H1 (cell line): ENCODE measurements at regions not wholly inside any gene's neighbourhood (a gene's known extent, or its start where the extent isn't known, plus 50 kb on each side); places are given as distances from the start of the nearest gene placed in this dataset.

ENCODE experiments used
- CTCF ChIA-PET: fragments of 300-600 bp; sonication (Branson Sonifier 250); formaldehyde crosslinking; loops from one replicate; lab custom pipeline; 2021; ENCODE audit not compliant: partially characterized antibody; lab: Charles Lee
- POLR2A ChIA-PET: fragments of 300-600 bp; sonication (Branson Sonifier 250); formaldehyde crosslinking; loops from one replicate; lab custom pipeline; 2021; ENCODE audit warnings: inconsistent platforms; ENCODE audit not compliant: partially characterized antibody; lab: Charles Lee
- DNase-seq, 2 experiments: peaks; one replicate each; pipeline versions ENCODE4 v3.0.0 to v3.0.0-alpha.2; 2010 to 2022; ENCODE audit warnings: low spot score in 2 of 2, low read depth in 1 of 2, mixed read lengths in 1 of 2
- FAIRE-seq: peaks from 2 replicates; lab custom pipeline; 2011; peaks lifted over from hg19 to GRCh38; lab: Jason Lieb, UNC
- H2AFZ ChIP-seq: 2 replicates; pipeline ENCODE4 v1.8.1; 2012; ENCODE audit warnings: low read length, inconsistent platforms
- H2AK5ac ChIP-seq: 2 replicates; pipeline ENCODE4 v1.6.1; 2013; ENCODE audit warnings: low read depth, low read length
- H2BK120ac ChIP-seq: replicated peaks from 2 replicates; pipeline ENCODE3; 2013; ENCODE audit warnings: low read depth, low read length, inconsistent platforms
- H2BK12ac ChIP-seq: 2 replicates; pipeline ENCODE4 v1.6.1; 2013; ENCODE audit warnings: low read depth, low read length
- H2BK15ac ChIP-seq: 2 replicates; pipeline ENCODE4 v1.6.1; 2013; ENCODE audit warnings: low read length
- H2BK20ac ChIP-seq: 2 replicates; pipeline ENCODE4 v1.6.1; 2013; ENCODE audit warnings: low read length
- H2BK5ac ChIP-seq: 2 replicates; pipeline ENCODE4 v1.6.1; 2013; ENCODE audit warnings: low read depth, low read length
- H3K14ac ChIP-seq: 2 replicates; pipeline ENCODE4 v1.6.1; 2013; ENCODE audit warnings: inconsistent platforms; ENCODE audit not compliant: insufficient read length
- H3K18ac ChIP-seq: 2 replicates; pipeline ENCODE4 v1.6.1; 2013; ENCODE audit warnings: low read length; ENCODE audit errors: extremely low read depth
- H3K23ac ChIP-seq: 2 replicates; pipeline ENCODE4 v1.6.1; 2013; ENCODE audit warnings: inconsistent platforms; ENCODE audit not compliant: insufficient read length
- H3K23me2 ChIP-seq: 2 replicates; pipeline ENCODE4 v1.6.1; 2013; ENCODE audit warnings: low read depth, low read length
- H3K27ac ChIP-seq: 2 replicates; pipeline ENCODE4 v1.6.1; 2011; ENCODE audit warnings: low read depth, low read length, inconsistent platforms
- H3K27me3 ChIP-seq, 4 experiments: replicated peaks in 1 of 4; 1 replicate in 1 of 4; 2 replicates in 3 of 4; pipeline versions ENCODE4 v1.6.1 to v1.8.1; 2011 to 2013; ENCODE audit warnings: low read length in 3 of 4, mild to moderate bottlenecking in 3 of 4, inconsistent platforms in 2 of 4, mixed read lengths in 2 of 4, moderate library complexity in 1 of 4; ENCODE audit not compliant: control insufficient read depth in 3 of 4, insufficient read depth in 3 of 4; ENCODE audit errors: extremely low read depth in 1 of 4
- H3K36me3 ChIP-seq, 4 experiments: 2 replicates each; pipeline versions ENCODE4 v1.6.1 to v1.8.1; 2011 to 2013; ENCODE audit warnings: mild to moderate bottlenecking in 4 of 4, low read length in 3 of 4, moderate library complexity in 2 of 4, control low read depth in 1 of 4, inconsistent platforms in 1 of 4; ENCODE audit not compliant: insufficient read depth in 4 of 4, control insufficient read depth in 2 of 4
- H3K4ac ChIP-seq: replicated peaks from 2 replicates; pipeline ENCODE3; 2013; ENCODE audit warnings: low read length, low read depth, mixed read lengths, inconsistent platforms; ENCODE audit not compliant: insufficient read length
- H3K4me1 ChIP-seq, 4 experiments: replicated peaks in 1 of 4; 1 replicate in 1 of 4; 2 replicates in 3 of 4; pipeline versions ENCODE4 v1.6.1 to v1.8.1; 2011 to 2013; ENCODE audit warnings: low read length in 3 of 4, inconsistent platforms in 2 of 4, mixed read lengths in 1 of 4; ENCODE audit not compliant: insufficient read depth in 4 of 4, control insufficient read depth in 3 of 4
- H3K4me2 ChIP-seq, 2 experiments: 2 replicates each; pipeline versions ENCODE4 v1.6.1 to v1.8.1; 2011 to 2013; ENCODE audit warnings: low read depth in 2 of 2, low read length in 2 of 2, control low read depth in 1 of 2, inconsistent platforms in 1 of 2, mild to moderate bottlenecking in 1 of 2; ENCODE audit not compliant: insufficient read depth in 1 of 2
- H3K4me3 ChIP-seq, 4 experiments: fragments of 200-600, 300-600 bp in 1 of 4; sonication (generic), shearing (Covaris generic), sonication (Bioruptor Twin) in 1 of 4; 2 replicates each; pipeline versions ENCODE4 v1.5.1 to v1.8.1; 2011 to 2016; ENCODE audit warnings: low read length in 4 of 4, low read depth in 3 of 4, control low read depth in 2 of 4, inconsistent platforms in 2 of 4, mild to moderate bottlenecking in 2 of 4, mixed read lengths in 1 of 4, moderate library complexity in 1 of 4; ENCODE audit not compliant: insufficient read depth in 2 of 4; ENCODE audit errors: extremely low read depth in 1 of 4
- H3K56ac ChIP-seq: replicated peaks from 2 replicates; pipeline ENCODE3; 2013; ENCODE audit warnings: low read depth, mild to moderate bottlenecking, mixed read lengths, low read length, inconsistent platforms; ENCODE audit not compliant: insufficient read length
- H3K79me1 ChIP-seq: 2 replicates; pipeline ENCODE4 v1.6.1; 2013; ENCODE audit warnings: low read depth, low read length, control low read depth
- H3K79me2 ChIP-seq, 2 experiments: 2 replicates each; pipeline versions ENCODE4 v1.6.1 to v1.8.1; 2012 to 2013; ENCODE audit warnings: low read length in 2 of 2, mild to moderate bottlenecking in 2 of 2, inconsistent platforms in 1 of 2; ENCODE audit not compliant: insufficient read depth in 2 of 2, control insufficient read depth in 1 of 2
- H3K9ac ChIP-seq, 4 experiments: replicated peaks in 1 of 4; 1 replicate in 1 of 4; 2 replicates in 3 of 4; pipeline versions ENCODE4 v1.6.1 to v1.8.1; 2011 to 2013; ENCODE audit warnings: low read depth in 3 of 4, low read length in 3 of 4, control low read depth in 2 of 4, mild to moderate bottlenecking in 2 of 4, moderate library complexity in 2 of 4, inconsistent platforms in 1 of 4; ENCODE audit errors: extremely low read depth in 1 of 4
- H3K9me3 ChIP-seq, 2 experiments: 2 replicates each; pipeline versions ENCODE4 v1.6.1 to v1.8.1; 2012 to 2013; ENCODE audit warnings: mild to moderate bottlenecking in 2 of 2, moderate library complexity in 2 of 2, control low read depth in 1 of 2, inconsistent platforms in 1 of 2, low read depth in 1 of 2, low read length in 1 of 2, mixed read lengths in 1 of 2; ENCODE audit not compliant: insufficient read depth in 2 of 2
- H4K20me1 ChIP-seq, 2 experiments: replicated peaks in 1 of 2; 2 replicates each; pipeline versions ENCODE3 to v1.8.1; 2011 to 2013; ENCODE audit warnings: inconsistent platforms in 2 of 2, low read length in 2 of 2, mild to moderate bottlenecking in 1 of 2; ENCODE audit not compliant: insufficient read depth in 2 of 2, control insufficient read depth in 1 of 2
- H4K5ac ChIP-seq: 2 replicates; pipeline ENCODE4 v1.6.1; 2013; ENCODE audit warnings: low read length, low read depth, mixed read lengths, inconsistent platforms; ENCODE audit not compliant: insufficient read length
- H4K8ac ChIP-seq: 2 replicates; pipeline ENCODE4 v1.8.0; 2013; ENCODE audit warnings: mild to moderate bottlenecking, moderate library complexity, low read length, inconsistent platforms; ENCODE audit not compliant: insufficient read depth; ENCODE audit errors: extremely low read depth
- H4K91ac ChIP-seq: replicated peaks from 2 replicates; pipeline ENCODE3; 2013; ENCODE audit warnings: low read length, mixed read lengths, inconsistent platforms; ENCODE audit not compliant: insufficient read length
- GTF2F1 ChIP-seq: IDR thresholded peaks from 2 replicates; pipeline ENCODE4 v1.6.1; 2012; ENCODE audit warnings: low read depth, low read length, improper control_type of control experiment, borderline replicate concordance
- RNF2 ChIP-seq: fragments of 200-900, 300-1000 bp; sonication (generic); IDR thresholded peaks from 2 replicates; pipeline ENCODE4 v1.7.1; 2016; ENCODE audit warnings: borderline replicate concordance, low read depth, mild to moderate bottlenecking, antibody characterized with exemption, low read length; ENCODE audit not compliant: poor library complexity, severe bottlenecking; ENCODE audit errors: missing control alignments
- WGBS, 2 experiments: shearing (Covaris generic) in 1 of 2; methylation state at CpG; one replicate each; pipeline versions ENCODE4 v1.1.6 to v1.1.7; 2013 to 2015; ENCODE audit warnings: low lambda C conversion rate in 2 of 2, mixed read lengths in 2 of 2, inconsistent platforms in 1 of 2, low coverage in 1 of 2, missing lambda C conversion rate in 1 of 2; ENCODE audit not compliant: insufficient replicate concordance in 2 of 2, insufficient coverage in 1 of 2, insufficient read length in 1 of 2; ENCODE audit errors: extremely low coverage in 1 of 2, missing lambda C conversion rate in 1 of 2; 5-methylcytosine and 5-hydroxymethylcytosine counted together

GRCh38 chr9:97794666-97795065 lies 58.4 kb upstream of the FOXE1 start:
- H3K4me3 ChIP-seq: no peak overlapping the region
- no peak overlapping the region for H4K8ac ChIP-seq
- FAIRE-seq (no peak), DNase-seq (no peak)
- no peak overlapping the region for H4K5ac ChIP-seq
- peaks cover 8 to 10% of the 10 kb centered on the region in 2 experiments; a peak in 3 of 4 replicates for H3K9me3 ChIP-seq
- no peak overlapping the region for H3K4ac ChIP-seq
- H3K9ac ChIP-seq: no peak overlapping the region
- no peak overlapping the region for H2BK120ac ChIP-seq
- no peak overlapping the region for H3K56ac ChIP-seq
- no peak overlapping the region for H3K23ac ChIP-seq
- no peak overlapping the region for H2BK20ac ChIP-seq
- ChIA-PET POLR2A (no interaction called here), CTCF (interaction anchor here (1.0 kb wide), 1 partner anchor 16 kb away, joined by 3 read pairs; no protein-coding TSS in a partner anchor)
- H2BK5ac ChIP-seq: no peak overlapping the region
- H3K79me1 ChIP-seq: no peaks in the 10 kb centered on the region
- no peaks in the 10 kb centered on the region for H4K20me1 ChIP-seq
- H3K14ac ChIP-seq: no peak overlapping the region
- H2BK15ac ChIP-seq: no peak overlapping the region
- H3K79me2 ChIP-seq: no peaks in the 10 kb centered on the region
- no peak overlapping the region for H4K91ac ChIP-seq
- WGBS, 2 experiments: 100% methylated on average over 1 of the region's 1 CpG; no CpG with 5 or more reads in 1 of the 2 experiments
- no peak overlapping the region for H3K18ac ChIP-seq
- peaks cover 0 to 3% (median 0%) of the 10 kb centered on the region in 4 experiments; a peak in 1 of 7 replicates for H3K27me3 ChIP-seq
- no peak overlapping the region for H2AK5ac ChIP-seq
- H3K27ac ChIP-seq: no peak overlapping the region
- no peaks in the 10 kb centered on the region for H3K36me3 ChIP-seq
- no peaks in the 10 kb centered on the region for H3K4me1 ChIP-seq
- H3K4me2 ChIP-seq: no peak overlapping the region
- H2AFZ ChIP-seq: no peak overlapping the region
- no peaks in the 10 kb centered on the region for H3K23me2 ChIP-seq
- TF ChIP-seq RNF2: no peak
- no peak for TF ChIP-seq GTF2F1
- H2BK12ac ChIP-seq: no peak overlapping the region
